C4-2B (cell line): ENCODE measurements at regions not wholly inside any gene's neighbourhood (a gene's known extent, or its start where the extent isn't known, plus 50 kb on each side); places are given as distances from the start of the nearest gene placed in this dataset.

Experiments used
- CTCF ChIP-seq: fragments of 450-650 bp; conservative IDR thresholded peaks from 2 replicates; pipeline ENCODE4 v1.5.1; 2017; ENCODE audit warnings: mild to moderate bottlenecking
- ZFX ChIP-seq: fragments of 450-650 bp; IDR thresholded peaks from 2 replicates; pipeline ENCODE4 v1.6.1; 2017

- TF ChIP-seq CTCF (no peak), ZFX (no peak)
Observed at GRCh38 chr7:42400961-42401360, 164.0 kb upstream of the GLI3 start.
